VCaP (cell line): ENCODE measurements at regions not wholly inside any gene's neighbourhood (a gene's known extent, or its start where the extent isn't known, plus 50 kb on each side); places are given as distances from the start of the nearest gene placed in this dataset.

ENCODE experiments used
- H3K27ac ChIP-seq: fragments of 450-650 bp; 2 replicates; pipeline ENCODE4 v1.5.1; 2017
- TF ChIP-seq, protein P1 (sequence below): fragments of 450-650 bp; conservative IDR thresholded peaks from 2 replicates; pipeline ENCODE4 v1.5.1; 2017; ENCODE audit warnings: mild to moderate bottlenecking, moderate library complexity

DNA sequence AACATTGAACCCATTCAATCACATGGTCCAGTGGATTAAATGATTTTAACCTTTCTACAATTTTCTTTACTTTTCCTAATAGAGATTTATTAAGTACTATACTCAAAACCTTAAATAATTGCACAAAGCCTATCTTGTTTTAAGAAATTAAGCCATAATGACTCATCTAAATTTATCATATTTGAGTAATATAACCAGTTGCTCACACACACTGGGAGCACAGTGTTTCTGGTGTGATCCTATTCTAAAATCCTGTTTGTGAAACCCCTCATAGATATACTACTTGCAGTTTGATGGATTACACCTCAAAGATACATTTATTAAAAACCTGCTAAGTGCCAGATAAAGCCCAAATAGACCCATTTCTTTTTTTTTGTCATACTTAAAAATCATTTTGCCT is 668.3 kb upstream of the CDH18 start:
- TF ChIP-seq, protein P1, sequence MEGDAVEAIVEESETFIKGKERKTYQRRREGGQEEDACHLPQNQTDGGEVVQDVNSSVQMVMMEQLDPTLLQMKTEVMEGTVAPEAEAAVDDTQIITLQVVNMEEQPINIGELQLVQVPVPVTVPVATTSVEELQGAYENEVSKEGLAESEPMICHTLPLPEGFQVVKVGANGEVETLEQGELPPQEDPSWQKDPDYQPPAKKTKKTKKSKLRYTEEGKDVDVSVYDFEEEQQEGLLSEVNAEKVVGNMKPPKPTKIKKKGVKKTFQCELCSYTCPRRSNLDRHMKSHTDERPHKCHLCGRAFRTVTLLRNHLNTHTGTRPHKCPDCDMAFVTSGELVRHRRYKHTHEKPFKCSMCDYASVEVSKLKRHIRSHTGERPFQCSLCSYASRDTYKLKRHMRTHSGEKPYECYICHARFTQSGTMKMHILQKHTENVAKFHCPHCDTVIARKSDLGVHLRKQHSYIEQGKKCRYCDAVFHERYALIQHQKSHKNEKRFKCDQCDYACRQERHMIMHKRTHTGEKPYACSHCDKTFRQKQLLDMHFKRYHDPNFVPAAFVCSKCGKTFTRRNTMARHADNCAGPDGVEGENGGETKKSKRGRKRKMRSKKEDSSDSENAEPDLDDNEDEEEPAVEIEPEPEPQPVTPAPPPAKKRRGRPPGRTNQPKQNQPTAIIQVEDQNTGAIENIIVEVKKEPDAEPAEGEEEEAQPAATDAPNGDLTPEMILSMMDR: no peak
- H3K27ac ChIP-seq: no peak overlapping the region

GRCh38 chr5:20655211-20655610 is 667.2 kb upstream of the CDH18 start:
- H3K27ac ChIP-seq: no peak overlapping the region
- TF ChIP-seq, protein P1: no peak

GRCh38 chr5:20654746-20655145 is 666.7 kb upstream of the CDH18 start:
- TF ChIP-seq, protein P1: no peak

GRCh38 chr5:20654033-20654432 is 666.0 kb upstream of the CDH18 start:
- no peak overlapping the region for H3K27ac ChIP-seq
- TF ChIP-seq, protein P1: no peak

More at GRCh38 chr5:20654746-20655145, 666.7 kb upstream of the CDH18 start:
- no peak overlapping the region for H3K27ac ChIP-seq

DNA sequence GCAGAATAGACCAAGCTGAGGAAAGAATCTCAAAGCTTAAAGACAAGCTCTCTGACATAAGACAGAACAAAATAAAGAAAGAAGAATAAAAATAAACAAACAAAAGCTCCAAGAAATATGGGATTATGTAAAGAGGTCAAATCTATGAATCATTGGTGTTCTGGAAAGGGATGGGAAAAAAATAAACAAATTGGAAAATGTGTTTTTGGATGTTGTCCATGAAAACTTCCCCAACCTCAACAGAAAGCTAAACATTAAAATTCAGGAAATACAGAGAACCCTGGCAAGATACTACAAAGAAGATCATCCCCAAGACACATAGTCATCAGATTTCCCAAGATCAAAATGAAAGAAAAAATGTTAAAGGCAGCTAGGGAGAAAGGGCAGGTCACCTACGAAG is 662.0 kb upstream of the CDH18 start:
- H3K27ac ChIP-seq: no peak overlapping the region
- TF ChIP-seq, protein P1: no peak

- no peak overlapping the region for H3K27ac ChIP-seq
- TF ChIP-seq, protein P1: no peak
These were observed 661.0 kb upstream of the CDH18 start for GRCh38 chr5:20648981-20649380.

- TF ChIP-seq, protein P1: no peak
- H3K27ac ChIP-seq: no peak overlapping the region
These were observed 648.7 kb upstream of the CDH18 start for GRCh38 chr5:20636686-20637085.

- H3K27ac ChIP-seq: no peak overlapping the region
- TF ChIP-seq, protein P1: no peak
These were observed 631.6 kb upstream of the CDH18 start for GRCh38 chr5:20619591-20619990.
